CD1c-positive myeloid dendritic cell (primary cell): ENCODE measurements at regions not wholly inside any gene's neighbourhood (a gene's known extent, or its start where the extent isn't known, plus 50 kb on each side); places are given as distances from the start of the nearest gene placed in this dataset.

ENCODE experiments used
- DNase-seq: peaks from one replicate; pipeline ENCODE4 v3.0.0-alpha.2; 2016; ENCODE audit errors: extremely low spot score

DNA sequence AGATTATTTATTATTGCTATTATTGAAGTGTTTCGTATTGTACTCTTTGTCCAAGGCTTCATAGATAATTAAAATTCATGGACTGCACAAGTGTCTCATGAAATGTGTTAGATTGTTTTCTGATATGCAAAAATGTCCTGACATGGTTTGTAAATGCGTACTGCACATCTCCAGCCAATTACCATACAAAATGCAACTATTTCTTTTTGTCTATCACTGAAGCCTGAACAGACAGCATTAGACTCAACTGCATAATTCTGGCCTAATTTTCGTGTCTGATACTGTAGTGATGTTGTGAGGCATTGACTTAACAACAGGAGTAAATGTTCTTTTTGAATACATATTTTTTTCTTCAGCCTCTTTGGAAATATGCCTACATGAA lies 498.2 kb upstream of the CD180 start:
- no peak for DNase-seq

DNA sequence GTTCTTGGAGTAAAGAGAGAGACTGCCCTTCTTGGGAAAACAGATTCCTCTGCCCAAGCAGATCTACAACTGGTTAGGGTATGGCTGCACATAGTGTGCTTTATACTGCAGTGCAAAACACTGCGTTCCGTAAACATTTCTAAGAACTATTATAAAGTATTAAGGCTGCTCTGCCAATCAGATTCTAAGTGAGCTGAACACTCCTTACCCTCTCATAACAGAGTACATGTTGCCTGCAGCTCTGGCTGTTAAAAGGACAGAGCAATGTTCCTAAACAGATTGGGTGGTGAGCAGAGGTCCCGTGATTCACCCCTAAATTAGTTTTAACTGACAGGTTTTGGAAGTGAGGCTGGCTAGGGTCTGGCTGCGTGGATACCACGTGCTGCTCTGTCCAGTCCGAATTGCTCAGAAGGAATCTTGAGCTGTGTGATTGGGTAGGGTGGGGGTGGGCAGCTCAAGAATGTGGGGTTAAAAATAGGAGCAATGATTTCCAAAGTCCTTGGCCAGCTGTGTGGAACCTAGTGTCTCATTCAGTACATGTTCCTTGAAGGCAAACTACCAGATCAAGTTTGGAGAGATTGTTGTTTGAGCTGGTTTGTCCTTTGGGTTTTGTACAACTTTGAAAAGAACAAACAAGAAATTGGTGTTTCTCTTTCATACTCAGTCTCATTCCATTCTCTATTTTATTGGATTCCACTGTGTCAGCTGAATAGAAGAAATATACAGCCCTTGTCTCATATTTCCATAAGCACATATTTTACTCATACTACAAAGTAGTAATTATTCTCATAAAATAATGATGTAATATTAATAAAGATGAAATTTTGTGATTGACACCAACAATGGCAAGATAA lies 497.6 kb upstream of the CD180 start:
- no peak for DNase-seq

DNA sequence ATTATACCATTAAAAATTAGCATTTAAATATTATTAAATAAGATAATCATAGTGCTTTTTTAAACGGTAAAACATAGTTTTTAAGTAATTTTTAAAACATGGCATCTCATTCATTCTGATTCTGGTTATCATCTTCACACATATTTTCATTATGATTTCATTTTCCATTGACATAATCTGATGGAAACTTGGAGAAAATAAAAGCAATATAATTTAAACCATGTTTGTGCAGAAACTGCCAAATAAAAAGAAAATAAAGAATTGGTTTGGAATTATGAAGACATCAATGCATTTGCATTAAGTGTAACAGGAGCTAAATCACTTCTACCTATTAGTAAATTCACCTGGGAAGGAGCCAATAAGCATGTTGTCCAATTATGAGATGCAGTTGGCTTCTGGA lies 490.1 kb upstream of the CD180 start:
- no peak for DNase-seq

DNA sequence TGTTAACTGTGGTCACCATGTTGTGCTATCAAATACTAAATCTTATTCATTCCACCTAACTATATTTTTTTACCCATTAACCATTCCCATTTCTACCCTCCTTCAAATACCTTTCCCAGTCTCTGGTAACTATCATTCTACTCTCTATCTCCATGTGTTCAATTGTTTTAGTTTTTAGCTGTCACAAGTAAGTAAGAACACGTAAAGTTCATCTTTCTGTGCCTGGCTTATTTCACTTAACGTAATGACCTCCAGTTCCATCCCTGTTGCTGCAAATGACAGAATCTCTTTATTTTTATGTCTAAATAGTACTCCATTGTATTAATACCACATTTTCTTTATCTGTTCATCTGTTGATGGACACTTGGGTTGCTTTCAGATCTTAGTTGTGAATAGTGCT lies 485.1 kb upstream of the CD180 start:
- no peak for DNase-seq

DNA sequence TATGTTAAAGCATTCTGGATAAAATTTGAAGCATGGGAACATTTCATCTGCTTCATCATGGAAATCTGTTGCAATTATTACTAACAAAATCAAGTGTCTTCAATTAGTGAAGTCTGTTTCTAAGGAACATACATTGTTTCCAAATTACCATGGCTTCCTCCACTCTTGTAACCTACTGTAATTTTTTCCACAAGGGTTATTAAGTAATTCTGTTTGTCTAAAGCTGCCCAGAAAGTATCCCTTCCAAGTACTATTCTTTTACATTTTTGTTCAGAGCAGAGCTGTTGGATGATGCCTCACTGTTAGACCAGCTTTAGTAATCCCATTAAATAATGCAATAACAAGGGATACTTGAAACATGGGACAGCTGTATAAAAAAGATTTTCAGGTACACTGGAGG lies 483.5 kb upstream of the CD180 start:
- DNase-seq = no peak

DNA sequence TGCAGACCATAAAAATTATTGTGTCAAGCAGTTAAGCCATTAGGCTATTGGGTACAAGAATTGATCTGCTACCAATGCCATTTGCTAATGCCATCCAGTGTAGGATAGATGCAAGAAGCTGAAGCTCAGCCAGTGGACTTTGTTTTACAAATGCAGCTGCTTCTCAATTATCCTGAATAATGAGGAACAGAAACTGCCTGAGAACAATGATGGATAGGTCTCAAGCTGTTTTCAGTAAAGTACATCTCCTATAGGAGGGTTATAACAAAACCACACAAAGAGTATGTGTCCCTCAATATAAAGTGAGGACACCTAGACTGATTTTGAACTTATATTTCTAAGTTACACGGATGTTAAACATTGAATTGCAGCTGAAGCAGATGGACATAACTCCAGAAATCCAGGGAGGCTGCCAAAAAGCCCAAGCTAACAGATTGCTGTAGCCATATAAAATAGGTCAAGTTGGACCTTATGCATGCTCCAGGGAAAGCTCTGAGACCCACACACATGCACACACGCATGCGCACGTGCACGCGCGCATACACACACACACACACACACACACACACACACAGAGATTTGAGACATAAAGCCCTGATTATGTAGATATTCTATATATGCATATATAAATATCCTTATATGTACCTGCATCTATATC lies 482.7 kb upstream of the CD180 start:
- no peak for DNase-seq

DNA sequence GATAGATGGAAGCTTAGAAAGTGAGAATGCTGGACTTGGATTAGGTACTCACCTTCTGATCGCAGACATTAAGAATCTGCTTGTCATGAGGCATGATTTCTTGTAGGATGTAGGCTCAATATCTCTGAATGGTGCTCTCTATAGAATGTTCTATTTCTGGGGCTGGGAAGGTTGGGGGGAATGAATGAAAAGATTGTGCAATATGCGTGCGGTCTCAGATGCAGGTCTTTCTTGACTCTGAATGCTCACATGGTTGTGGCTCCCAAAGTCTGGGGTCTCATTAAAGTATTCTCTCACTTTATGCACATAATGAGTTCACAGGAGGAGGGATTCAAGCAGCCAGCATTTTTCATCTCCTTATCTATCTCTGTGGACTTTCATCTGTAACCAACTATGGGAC lies 482.0 kb upstream of the CD180 start:
- no peak for DNase-seq

DNA sequence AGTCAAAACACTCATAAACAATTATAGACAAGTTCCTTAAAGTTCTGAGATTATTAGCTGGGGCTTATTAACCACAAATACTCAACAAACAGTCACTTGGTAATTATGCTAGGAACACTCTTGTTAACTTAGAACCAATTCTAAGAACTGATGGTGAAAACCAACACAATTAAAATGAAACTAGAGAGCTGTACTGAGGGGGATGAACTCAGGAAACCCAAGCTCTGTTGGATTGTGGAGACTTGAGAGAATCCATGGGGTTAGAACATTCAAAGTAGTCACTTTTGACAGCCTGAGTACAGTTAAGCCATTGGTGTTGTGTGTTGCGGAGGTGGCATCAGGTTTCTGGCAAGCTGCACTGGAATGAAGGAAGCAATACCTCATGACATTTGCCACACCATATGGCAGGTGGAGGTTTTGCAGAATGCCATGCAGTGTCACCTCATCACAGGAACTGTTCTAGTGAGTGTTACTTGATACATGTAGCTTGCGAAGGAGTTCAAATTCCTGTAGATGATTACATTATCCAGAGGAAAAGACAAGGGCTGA lies 480.9 kb upstream of the CD180 start:
- no peak for DNase-seq

DNA sequence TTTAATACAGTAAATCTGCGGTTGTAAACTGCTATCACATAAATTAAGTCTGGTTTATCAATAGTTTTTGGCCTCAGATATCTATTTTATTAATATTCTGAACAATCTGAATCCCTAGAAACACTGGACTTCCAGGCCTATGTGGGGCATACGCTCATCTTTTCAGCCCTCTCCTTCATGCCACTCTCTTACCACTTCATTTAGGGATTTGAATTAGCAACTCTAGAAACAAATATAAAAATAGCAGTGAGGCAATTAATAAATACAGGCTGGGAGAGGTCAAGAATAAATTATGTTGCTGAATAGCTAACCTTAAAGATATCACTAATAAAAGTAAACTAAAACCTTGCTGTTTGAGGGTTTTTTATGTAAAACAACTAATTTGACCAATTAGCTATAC lies 480.3 kb upstream of the CD180 start:
- DNase-seq = no peak

DNA sequence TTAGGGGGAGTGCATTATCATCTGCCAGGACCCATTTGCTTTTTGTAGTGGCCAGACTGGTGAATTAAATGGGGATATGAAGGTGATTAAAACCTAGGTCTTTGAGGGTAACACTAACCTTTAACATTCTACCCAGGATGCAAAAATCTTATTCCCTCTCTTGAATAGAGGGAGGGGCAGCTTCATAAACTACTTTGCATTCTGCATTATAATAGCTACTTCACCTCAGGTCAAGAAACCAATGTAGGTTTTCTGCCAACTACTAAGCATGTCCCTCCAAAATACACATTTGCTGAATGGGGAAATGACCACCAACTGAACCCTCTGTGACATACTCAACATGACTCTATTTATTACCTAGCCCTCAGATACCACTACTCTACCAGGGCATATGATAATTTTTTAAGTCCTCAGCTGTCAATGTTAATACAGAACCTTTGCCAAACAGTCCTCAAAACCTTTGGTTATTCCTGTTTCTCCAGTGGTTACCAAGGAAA lies 477.6 kb upstream of the CD180 start:
- no peak for DNase-seq

DNA sequence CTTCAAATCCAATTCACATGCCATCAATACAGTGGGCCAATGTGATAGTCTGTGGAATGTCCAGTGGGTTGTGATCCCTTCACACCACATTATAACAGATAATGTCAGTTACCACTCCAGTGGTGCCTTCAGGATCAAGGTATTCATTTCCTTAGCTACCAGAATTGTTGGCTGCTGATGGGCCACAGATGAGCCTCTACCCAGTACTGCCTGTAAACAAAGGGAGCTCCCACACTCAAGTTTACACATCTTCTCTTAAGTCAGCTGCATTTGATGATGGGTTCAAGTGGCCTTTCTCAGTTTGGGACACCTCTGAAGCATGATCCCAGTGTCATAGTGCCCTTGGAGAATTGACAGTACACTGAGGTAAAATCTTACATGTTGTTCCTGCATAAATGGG lies 477.0 kb upstream of the CD180 start:
- no peak for DNase-seq

DNA sequence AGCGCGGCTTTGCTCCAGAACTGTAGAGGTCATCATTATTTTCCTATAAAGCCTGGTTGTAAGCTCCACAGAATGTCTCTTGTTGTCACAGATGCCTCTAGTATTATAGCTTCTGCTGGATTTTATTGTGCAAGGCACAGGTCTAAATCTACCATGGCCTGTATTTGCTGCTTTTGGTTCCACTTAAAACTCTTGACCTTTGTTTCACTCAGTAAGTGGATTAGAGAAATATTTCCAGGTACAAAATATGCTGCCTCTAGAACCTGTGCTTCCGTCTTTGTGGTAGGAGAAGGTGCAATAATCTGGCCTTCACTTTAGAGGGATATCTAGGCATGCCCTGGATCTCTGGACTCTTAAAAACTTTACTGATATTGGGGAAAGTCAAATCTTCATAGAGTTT lies 476.6 kb upstream of the CD180 start:
- no peak for DNase-seq

DNA sequence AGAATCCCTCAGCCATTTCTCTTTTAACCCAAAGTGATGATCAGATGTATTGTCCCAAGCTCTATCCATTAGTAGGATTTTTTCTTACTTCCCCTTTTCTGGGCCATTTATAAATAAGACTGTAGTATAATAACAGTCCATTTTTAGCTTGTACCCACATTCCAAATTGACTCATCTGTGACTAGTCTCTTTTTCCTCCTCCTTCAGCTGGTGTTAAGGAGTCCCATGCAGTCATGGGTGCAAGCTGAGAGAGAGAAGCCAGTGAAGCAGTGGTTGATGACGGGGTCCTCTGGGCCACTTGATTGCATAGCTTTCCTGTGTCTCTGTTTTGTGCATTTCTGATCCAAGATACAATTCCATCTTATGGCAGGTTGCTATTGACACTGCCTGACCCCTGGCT lies 476.0 kb upstream of the CD180 start:
- DNase-seq = no peak

DNA sequence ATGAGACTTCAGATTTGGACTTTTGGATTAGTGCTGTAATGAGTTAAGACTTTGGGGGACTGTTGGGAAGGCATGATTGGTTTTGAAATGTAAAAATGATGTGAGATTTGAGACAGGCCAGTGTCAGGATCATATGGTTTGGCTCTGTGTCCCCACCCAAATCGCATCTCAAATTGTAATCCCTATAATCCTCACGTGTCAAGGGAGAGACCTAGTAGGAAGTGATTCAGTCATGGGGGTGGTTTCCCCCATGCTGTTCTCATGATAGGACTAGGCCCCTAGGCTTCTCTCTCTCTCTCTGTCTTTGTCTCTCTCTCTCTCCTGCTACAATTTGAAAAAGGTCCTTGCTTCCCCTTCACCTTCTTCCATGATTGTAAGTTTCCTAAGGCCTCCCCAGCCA lies 473.3 kb upstream of the CD180 start:
- no peak for DNase-seq

DNA sequence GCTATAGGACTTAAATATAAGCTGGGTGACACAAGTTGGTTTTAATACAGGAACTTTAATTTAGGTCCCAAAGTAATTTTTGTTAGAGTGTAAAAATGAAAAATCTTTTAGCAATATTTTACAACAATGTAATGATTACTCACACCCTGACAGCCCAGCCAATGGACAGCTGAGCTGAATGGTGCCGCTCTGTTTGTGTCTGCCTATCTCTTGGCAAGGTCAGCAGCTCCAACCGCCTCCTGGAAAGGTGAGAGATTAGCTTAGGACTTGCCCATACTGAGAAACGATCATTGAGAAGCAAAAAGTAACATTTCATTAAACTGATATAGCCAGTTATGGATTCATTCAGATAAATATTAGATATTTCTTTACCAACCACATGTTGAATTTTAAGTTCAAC lies 463.6 kb upstream of the CD180 start:
- no peak for DNase-seq

DNA sequence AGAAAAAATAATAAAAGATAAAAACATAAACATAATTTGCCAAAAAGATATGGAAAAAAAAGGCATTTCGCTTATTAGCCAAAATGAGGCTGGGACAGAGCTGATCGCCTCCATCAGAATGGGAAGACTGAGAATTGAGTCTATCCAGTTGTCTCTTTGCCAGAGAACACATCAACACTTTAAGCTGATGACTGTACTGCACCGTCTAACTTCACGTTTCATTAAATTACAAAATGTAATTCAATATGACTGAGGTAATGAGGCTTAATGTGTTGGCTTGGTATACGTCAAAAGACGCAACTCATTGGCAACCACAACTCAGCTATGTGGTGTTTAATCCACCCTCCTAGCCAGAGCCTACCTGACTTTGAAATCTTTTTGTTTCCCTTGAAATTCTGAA lies 462.7 kb upstream of the CD180 start:
- DNase-seq = no peak

DNA sequence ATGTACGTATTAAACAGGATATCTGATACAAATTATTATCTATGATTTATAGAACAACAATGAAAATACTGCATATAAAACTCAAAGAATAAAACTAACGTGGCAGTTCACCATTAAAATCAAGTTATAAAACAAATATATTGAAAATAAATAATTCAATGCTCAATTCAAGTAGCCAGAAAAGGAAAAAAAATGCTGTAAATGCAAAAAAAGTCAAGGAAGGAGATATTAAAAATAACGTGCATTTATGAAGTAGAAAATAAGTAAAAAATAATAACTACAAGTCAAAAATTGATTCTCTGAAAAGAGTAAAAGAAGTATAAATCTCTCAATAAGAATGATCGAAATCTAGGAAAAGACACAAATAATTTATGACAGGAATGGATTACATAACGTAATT lies 460.5 kb upstream of the CD180 start:
- DNase-seq = no peak

DNA sequence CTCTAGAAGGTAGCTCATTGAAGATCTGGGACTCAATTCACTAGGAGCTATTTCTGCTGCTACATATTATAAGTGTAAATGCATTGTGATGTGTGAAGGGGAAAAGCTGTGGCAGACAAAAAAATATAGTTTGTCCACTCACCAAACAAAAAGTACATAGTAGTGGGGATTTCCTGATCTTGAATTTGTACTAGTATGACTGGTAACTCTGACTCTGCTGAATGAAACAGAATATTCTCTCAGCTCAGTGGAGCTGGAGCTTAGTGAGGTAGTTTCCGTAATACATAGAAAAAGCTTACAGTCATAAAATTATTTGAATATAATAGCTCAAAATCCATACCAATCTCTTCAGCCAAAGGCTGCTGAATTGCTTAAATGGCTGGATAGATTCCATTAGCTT lies 455.6 kb upstream of the CD180 start:
- DNase-seq = no peak

DNA sequence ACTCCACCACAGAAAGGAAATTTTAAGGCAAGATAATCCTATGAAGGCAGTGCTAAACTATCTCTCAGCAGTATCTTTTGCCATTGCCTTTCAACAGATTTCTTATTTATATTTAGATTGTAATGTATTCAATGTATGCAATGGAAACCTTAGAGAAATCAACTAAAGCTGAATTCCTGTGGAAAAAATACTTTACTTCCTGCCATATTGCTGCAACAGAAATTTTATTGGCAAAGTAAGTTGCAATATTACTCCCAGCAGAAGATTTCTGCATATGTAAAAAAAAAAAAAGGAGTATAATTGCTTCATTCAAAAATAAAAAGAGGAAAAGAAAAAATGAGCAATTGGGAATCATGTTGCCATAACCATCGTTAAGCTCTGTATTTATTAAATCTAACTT lies 454.6 kb upstream of the CD180 start:
- no peak for DNase-seq

DNA sequence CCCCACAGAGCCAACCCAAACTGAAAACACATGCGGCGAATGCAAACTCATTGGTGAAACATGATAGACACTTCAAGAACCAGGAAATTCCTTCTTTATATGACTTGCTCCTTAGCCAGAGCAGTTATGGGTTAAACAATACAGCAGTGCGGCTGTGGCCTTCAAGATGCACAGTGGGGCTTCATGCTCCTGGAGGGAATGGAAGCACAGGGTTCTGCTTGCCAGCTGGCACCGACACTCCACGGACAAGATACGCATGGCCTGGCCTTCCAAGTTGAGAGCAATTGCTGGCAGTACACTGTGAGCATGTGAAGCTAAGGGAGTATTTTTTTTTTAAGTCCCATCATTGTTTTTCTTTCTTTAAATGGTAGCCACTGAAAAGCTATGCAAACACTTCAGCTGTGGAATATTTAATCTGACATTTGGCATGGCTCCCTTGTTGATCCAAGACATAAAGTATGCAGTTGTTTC lies 451.6 kb upstream of the CD180 start:
- no peak for DNase-seq

DNA sequence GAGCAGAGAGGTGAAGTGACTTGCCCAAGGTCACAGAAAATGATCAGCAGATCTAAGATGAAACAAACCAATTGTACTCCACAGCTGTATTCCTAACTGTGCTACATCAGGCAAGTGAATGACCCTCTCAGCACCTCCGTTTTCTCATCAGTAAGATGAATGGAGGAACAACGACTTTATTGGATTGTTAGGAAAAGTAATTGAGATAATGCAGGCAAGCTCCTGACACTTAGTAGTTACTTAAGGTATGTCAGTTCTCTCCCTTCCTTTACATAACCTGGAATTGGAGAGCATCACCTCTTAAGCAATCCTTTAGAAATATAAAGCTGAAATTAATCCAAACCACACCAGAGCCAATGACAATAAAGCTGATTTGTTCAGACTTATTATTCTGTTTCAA lies 451.2 kb upstream of the CD180 start:
- DNase-seq = no peak

DNA sequence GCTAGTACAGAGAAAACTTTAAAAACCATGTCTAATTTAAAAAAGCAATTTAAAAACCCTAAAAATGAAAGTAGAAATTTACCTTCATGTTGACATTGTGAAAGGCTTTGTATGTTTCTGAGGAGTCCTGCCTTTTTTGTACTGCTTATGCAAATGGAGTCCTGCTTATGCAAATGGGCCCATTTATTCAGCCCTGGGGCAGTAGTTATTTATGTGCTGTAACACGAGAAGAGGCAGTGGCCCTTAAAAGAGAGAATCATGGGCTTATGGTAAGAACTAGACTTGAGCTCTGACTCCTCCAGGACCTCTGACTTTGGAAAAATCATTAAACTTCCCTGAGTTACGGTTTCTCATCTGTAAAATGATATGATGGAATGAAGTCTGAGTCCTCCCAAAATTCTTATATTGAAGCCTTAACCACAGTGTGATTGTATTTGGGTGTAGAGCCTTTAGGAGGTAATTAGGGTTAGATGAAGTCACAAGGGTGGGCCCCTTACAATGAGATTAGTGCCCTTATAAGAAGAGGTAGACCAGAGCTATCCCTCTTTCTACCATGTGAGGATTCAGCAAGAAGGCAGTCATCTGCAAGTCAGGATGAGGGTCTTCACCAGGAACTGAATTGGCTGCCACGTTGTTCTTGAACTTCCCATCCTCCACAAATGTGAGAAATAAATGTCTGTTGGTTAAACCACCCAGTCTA lies 447.8 kb upstream of the CD180 start:
- no peak for DNase-seq

DNA sequence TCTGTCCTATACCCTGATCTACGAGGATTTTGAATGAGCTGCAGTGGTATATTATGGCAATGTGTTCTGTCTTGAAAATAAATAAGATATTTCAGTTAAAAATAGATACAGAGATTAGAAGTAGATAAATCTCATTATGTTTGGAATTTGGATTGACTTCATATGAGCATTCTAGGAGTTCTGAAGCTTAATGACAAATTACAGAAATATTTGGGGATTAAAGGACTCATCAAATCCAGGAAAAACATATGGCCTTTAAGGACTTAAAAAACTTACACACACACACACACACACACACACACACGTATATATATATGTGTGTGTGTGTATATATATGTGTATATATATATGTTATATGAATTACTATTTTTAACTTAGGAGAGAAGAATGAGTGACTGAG lies 446.9 kb upstream of the CD180 start:
- DNase-seq = no peak
